IMR-90 (cell line): ENCODE measurements at regions not wholly inside any gene's neighbourhood (a gene's known extent, or its start where the extent isn't known, plus 50 kb on each side); places are given as distances from the start of the nearest gene placed in this dataset.

ENCODE experiments used
- ATAC-seq: fragments of 200-7000 bp; cut with Tn5 transposase; 2 replicates; pipeline ENCODE4 v1.9.1; 2020; ENCODE audit warnings: low read depth, mild to moderate bottlenecking, moderate library complexity
- BruUV-seq: library from RNA; stranded (reverse); fragments of 400-500 nt; replicated peaks from 2 replicates; lab custom pipeline; 2021; lab: Mats Ljungman, UMichigan
- CTCF ChIA-PET: fragments of 300-600 bp; formaldehyde crosslinking; extraction: SDS; loops from one replicate; lab custom pipeline; 2021; ENCODE audit warnings: antibody characterized with exemption; lab: Yijun Ruan, JAX
- POLR2A ChIA-PET: fragments of 300-600 bp; sonication (Branson Sonifier 250); formaldehyde crosslinking; loops from one replicate; lab custom pipeline; 2022; ENCODE audit warnings: antibody characterized with exemption; ENCODE audit not compliant: unreplicated experiment; lab: Charles Lee
- DNase-seq: peaks from one replicate; pipeline ENCODE4 v3.0.0; 2013
- H2AFZ ChIP-seq: replicated peaks from 2 replicates; pipeline ENCODE3; 2013; ENCODE audit warnings: low read length, mild to moderate bottlenecking; ENCODE audit not compliant: poor library complexity
- H2AK5ac ChIP-seq: 2 replicates; pipeline ENCODE4 v1.6.1; 2013; ENCODE audit warnings: low read depth, low read length, inconsistent platforms
- H2AK9ac ChIP-seq: replicated peaks from 2 replicates; pipeline ENCODE3; 2013; ENCODE audit warnings: mild to moderate bottlenecking, low read depth, low read length, moderate library complexity; ENCODE audit not compliant: poor library complexity
- H2BK120ac ChIP-seq: 2 replicates; pipeline ENCODE4 v1.6.1; 2013; ENCODE audit warnings: low read depth, low read length, inconsistent platforms
- H2BK15ac ChIP-seq: 3 replicates; pipeline ENCODE4 v1.6.1; 2013; ENCODE audit warnings: low read depth, low read length, inconsistent platforms
- H2BK20ac ChIP-seq: 2 replicates; pipeline ENCODE4 v1.6.1; 2013; ENCODE audit warnings: low read depth, mild to moderate bottlenecking, inconsistent platforms, low read length, moderate library complexity
- H2BK5ac ChIP-seq: 2 replicates; pipeline ENCODE4 v1.6.1; 2013; ENCODE audit warnings: mild to moderate bottlenecking, low read depth, low read length, inconsistent platforms; ENCODE audit not compliant: poor library complexity, severe bottlenecking
- H3K14ac ChIP-seq: replicated peaks from 2 replicates; pipeline ENCODE4 v1.6.1; 2013; ENCODE audit warnings: low read depth, low read length, inconsistent platforms
- H3K18ac ChIP-seq: 2 replicates; pipeline ENCODE4 v1.6.1; 2013; ENCODE audit warnings: low read depth, low read length, control low read depth
- H3K23ac ChIP-seq: 2 replicates; pipeline ENCODE4 v1.6.1; 2013; ENCODE audit warnings: low read depth, low read length, inconsistent platforms
- H3K27ac ChIP-seq: 2 replicates; pipeline ENCODE4 v1.5.1; 2013; ENCODE audit warnings: mild to moderate bottlenecking, control low read depth, low read length; ENCODE audit not compliant: insufficient read depth
- H3K27me3 ChIP-seq: 2 replicates; pipeline ENCODE4 v1.6.1; 2013; ENCODE audit warnings: low read length; ENCODE audit not compliant: control insufficient read depth, insufficient read depth
- H3K36me3 ChIP-seq: 2 replicates; pipeline ENCODE4 v1.6.1; 2013; ENCODE audit warnings: low read length, mixed read lengths; ENCODE audit not compliant: control insufficient read depth, insufficient read depth
- H3K4ac ChIP-seq: 2 replicates; pipeline ENCODE4 v1.6.1; 2013; ENCODE audit warnings: low read depth, low read length, inconsistent platforms
- H3K4me1 ChIP-seq: 2 replicates; pipeline ENCODE4 v1.6.1; 2013; ENCODE audit warnings: low read length, mixed read lengths; ENCODE audit not compliant: control insufficient read depth, insufficient read depth
- H3K4me2 ChIP-seq: 2 replicates; pipeline ENCODE4 v1.6.1; 2013; ENCODE audit warnings: low read depth, mild to moderate bottlenecking, control low read depth, low read length, moderate library complexity
- H3K4me3 ChIP-seq: 2 replicates; pipeline ENCODE4 v1.5.1; 2013; ENCODE audit warnings: low read depth, mild to moderate bottlenecking, control low read depth, low read length, moderate library complexity; ENCODE audit not compliant: insufficient read depth
- H3K56ac ChIP-seq: 2 replicates; pipeline ENCODE4 v1.6.1; 2013; ENCODE audit warnings: low read length, inconsistent platforms; ENCODE audit not compliant: insufficient read depth; ENCODE audit errors: extremely low read depth
- H3K79me1 ChIP-seq, 2 experiments: 2 replicates each; pipeline ENCODE4 v1.6.1; 2013; ENCODE audit warnings: low read length in 2 of 2, inconsistent platforms in 1 of 2, low read depth in 1 of 2
- H3K9ac ChIP-seq: 2 replicates; pipeline ENCODE4 v1.6.1; 2013; ENCODE audit warnings: low read depth, low read length, control low read depth
- H3K9me1 ChIP-seq: 2 replicates; pipeline ENCODE4 v1.6.1; 2013; ENCODE audit warnings: low read length, inconsistent platforms; ENCODE audit not compliant: insufficient read depth
- H3K9me3 ChIP-seq: 2 replicates; pipeline ENCODE4 v1.6.1; 2013; ENCODE audit warnings: low read length; ENCODE audit not compliant: control insufficient read depth, insufficient read depth
- H4K20me1 ChIP-seq: 2 replicates; pipeline ENCODE4 v1.6.1; 2013; ENCODE audit warnings: low read length, inconsistent platforms; ENCODE audit not compliant: insufficient read depth
- H4K5ac ChIP-seq: 2 replicates; pipeline ENCODE4 v1.6.1; 2013; ENCODE audit warnings: mild to moderate bottlenecking, low read depth, low read length, control low read depth
- H4K8ac ChIP-seq, 2 experiments: 2 replicates each; pipeline ENCODE4 v1.6.1; 2013; ENCODE audit warnings: low read depth in 2 of 2, low read length in 2 of 2, control low read depth in 1 of 2, inconsistent platforms in 1 of 2
- H4K91ac ChIP-seq: 2 replicates; pipeline ENCODE4 v1.6.1; 2013; ENCODE audit warnings: low read depth, low read length, inconsistent platforms; ENCODE audit not compliant: insufficient read depth
- CEBPB ChIP-seq: IDR thresholded peaks from 2 replicates; pipeline ENCODE4 v1.6.1; 2012; ENCODE audit warnings: low read depth, low read length, improper control_type of control experiment
- CHD1 ChIP-seq: IDR thresholded peaks from 2 replicates; pipeline ENCODE4 v1.6.1; 2012; ENCODE audit warnings: low read depth, low read length, improper control_type of control experiment
- CTCF ChIP-seq: conservative IDR thresholded peaks from 2 replicates; pipeline ENCODE4 v1.5.1; 2012; ENCODE audit warnings: mild to moderate bottlenecking, low read depth, low read length, improper control_type of control experiment
- MAFK ChIP-seq: IDR thresholded peaks from 2 replicates; pipeline ENCODE4 v1.6.1; 2012; ENCODE audit warnings: low read depth, low read length, improper control_type of control experiment
- MAZ ChIP-seq: IDR thresholded peaks from 2 replicates; pipeline ENCODE4 v1.6.1; 2012; ENCODE audit warnings: low read depth, mild to moderate bottlenecking, low read length, improper control_type of control experiment, moderate library complexity, borderline replicate concordance
- MXI1 ChIP-seq: IDR thresholded peaks from 2 replicates; pipeline ENCODE4 v1.6.1; 2012; ENCODE audit warnings: low read depth, mild to moderate bottlenecking, low read length, moderate library complexity, borderline replicate concordance
- NFE2L2 ChIP-seq: fragments of 150-350 bp; IDR thresholded peaks from 2 replicates; pipeline ENCODE4 v1.6.1; 2016; ENCODE audit warnings: low read depth, mild to moderate bottlenecking, low read length
- POLR2A ChIP-seq: IDR thresholded peaks from 2 replicates; pipeline ENCODE4 v1.6.1; 2012; ENCODE audit warnings: mild to moderate bottlenecking, low read depth, low read length
- RCOR1 ChIP-seq: IDR thresholded peaks from 2 replicates; pipeline ENCODE4 v1.6.1; 2012; ENCODE audit warnings: mild to moderate bottlenecking, low read length, improper control_type of control experiment; ENCODE audit not compliant: insufficient replicate concordance
- RFX5 ChIP-seq: IDR thresholded peaks from 2 replicates; pipeline ENCODE4 v1.8.0; 2012; ENCODE audit warnings: low read depth, mild to moderate bottlenecking, low read length, moderate library complexity
- WGBS, 2 experiments: methylation state at CpG; one replicate each; pipeline versions ENCODE4 v1.1.5 to v1.1.7; 2013; ENCODE audit warnings: missing lambda C conversion rate in 2 of 2; ENCODE audit not compliant: insufficient read length in 1 of 2; ENCODE audit errors: extremely low coverage in 2 of 2; 5-methylcytosine and 5-hydroxymethylcytosine counted together
- dilution Hi-C: fragments of 300-500 bp; cut with HindIII; formaldehyde crosslinking; loops from one replicate; pipeline ENCODE4 v1.14.3; 2018; ENCODE audit warnings: low sequenced_read_pairs; ENCODE audit not compliant: unreplicated experiment
- in situ Hi-C: fragments of 300-500 bp; cut with MboI; formaldehyde crosslinking; loops from 3 replicates; pipeline ENCODE4 v1.14.3; 2019; ENCODE audit warnings: low sequenced_read_pairs, inconsistent platforms, mixed read lengths
- intact Hi-C: fragments of 100-400 bp; cut with micrococcal nuclease; formaldehyde crosslinking; loops from 2 replicates; pipeline ENCODE4 v1.10.0; 2022
- TF ChIP-seq, protein P1 (sequence below): fragments of 150-350 bp; IDR thresholded peaks from 2 replicates; pipeline ENCODE4 v1.6.1; 2017; ENCODE audit warnings: mild to moderate bottlenecking, antibody characterized with exemption, low read length, low read depth
- TF ChIP-seq, protein P2 (sequence below): fragments of 150-350 bp; IDR thresholded peaks from 2 replicates; pipeline ENCODE4 v1.6.1; 2016; ENCODE audit warnings: low read depth, mild to moderate bottlenecking, low read length, moderate library complexity, borderline replicate concordance

DNA sequence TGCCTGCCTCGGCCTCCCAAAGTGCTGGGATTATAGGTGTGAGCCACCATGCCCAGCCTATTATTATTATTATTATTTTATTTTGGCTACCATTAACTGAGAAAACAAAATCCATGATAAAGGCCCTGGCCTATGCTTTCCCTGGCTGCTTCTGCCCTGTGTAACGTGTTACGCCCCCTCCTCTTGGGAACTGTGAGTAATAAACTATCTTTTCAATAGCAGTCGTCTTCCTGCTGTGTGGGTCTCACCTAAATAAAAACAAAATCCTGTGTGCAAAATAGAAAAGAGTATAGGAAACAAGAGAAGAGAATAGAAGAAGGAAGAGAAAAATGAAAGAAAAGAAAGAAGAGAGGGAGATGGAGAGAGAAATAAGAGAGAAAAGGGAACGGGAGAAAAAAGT is 237.0 kb downstream of the MIAT start:
- H3K36me3 ChIP-seq, result no peaks in the 10 kb centered on the region
- H4K8ac ChIP-seq, result no peak overlapping the region; a peak in 1 of 4 replicates
- H3K4me1 ChIP-seq, result peaks cover 27% of the 10 kb centered on the region
- dilution Hi-C loops (no loop called here), intact Hi-C loops (loop anchor here (5.0 to 10.0 kb wide), 3 partner anchors 220 to 970 kb away; partner anchors contain the start of gene MN1), in situ Hi-C loops (no loop called here)
- no peak overlapping the region for H3K23ac ChIP-seq
- DNase-seq (peak; percentile 18), ATAC-seq (no peak)
- 0 out of 3 replicates have a peak overlapping the region, but pooled peaks have one; percentile 89 for H2BK15ac ChIP-seq
- 0 out of 2 replicates have a peak overlapping the region, but pooled peaks have one; percentile 20 for H2AK5ac ChIP-seq
- H2BK20ac ChIP-seq, result peak overlapping the region; percentile 32; the same call in 1 of the 2 replicates
- TF ChIP-seq RCOR1 (no peak), CHD1 (no peak), CTCF (no peak), MAZ (no peak), NFE2L2 (no peak), MAFK (no peak), POLR2A (no peak), CEBPB (no peak), MXI1 (no peak), RFX5 (no peak)
- TF ChIP-seq, protein P1, sequence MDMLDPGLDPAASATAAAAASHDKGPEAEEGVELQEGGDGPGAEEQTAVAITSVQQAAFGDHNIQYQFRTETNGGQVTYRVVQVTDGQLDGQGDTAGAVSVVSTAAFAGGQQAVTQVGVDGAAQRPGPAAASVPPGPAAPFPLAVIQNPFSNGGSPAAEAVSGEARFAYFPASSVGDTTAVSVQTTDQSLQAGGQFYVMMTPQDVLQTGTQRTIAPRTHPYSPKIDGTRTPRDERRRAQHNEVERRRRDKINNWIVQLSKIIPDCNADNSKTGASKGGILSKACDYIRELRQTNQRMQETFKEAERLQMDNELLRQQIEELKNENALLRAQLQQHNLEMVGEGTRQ, result no peak
- TF ChIP-seq, protein P2, sequence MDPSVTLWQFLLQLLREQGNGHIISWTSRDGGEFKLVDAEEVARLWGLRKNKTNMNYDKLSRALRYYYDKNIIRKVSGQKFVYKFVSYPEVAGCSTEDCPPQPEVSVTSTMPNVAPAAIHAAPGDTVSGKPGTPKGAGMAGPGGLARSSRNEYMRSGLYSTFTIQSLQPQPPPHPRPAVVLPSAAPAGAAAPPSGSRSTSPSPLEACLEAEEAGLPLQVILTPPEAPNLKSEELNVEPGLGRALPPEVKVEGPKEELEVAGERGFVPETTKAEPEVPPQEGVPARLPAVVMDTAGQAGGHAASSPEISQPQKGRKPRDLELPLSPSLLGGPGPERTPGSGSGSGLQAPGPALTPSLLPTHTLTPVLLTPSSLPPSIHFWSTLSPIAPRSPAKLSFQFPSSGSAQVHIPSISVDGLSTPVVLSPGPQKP, result no peak
- 77 to 92% methylated on average over 1 of the region's 5 CpGs for WGBS, 2 experiments
- peaks cover 13% of the 10 kb centered on the region for H3K9me1 ChIP-seq
- H3K18ac ChIP-seq, result peak overlapping the region; percentile 66
- CTCF ChIA-PET, result no interaction called here
- peaks cover 4% of the 10 kb centered on the region; the same call in 1 of the 2 replicates for H4K20me1 ChIP-seq
- no peak overlapping the region for H3K9ac ChIP-seq
- H3K9me3 ChIP-seq, result no peaks in the 10 kb centered on the region
- H4K91ac ChIP-seq, result peak overlapping the region; percentile 89; the same call in 1 of the 2 replicates
- H3K4me3 ChIP-seq, result no peak overlapping the region
- peak overlapping the region; percentile 14; the same call in 1 of the 2 replicates for H3K56ac ChIP-seq
- peak overlapping the region; percentile 79 for H3K4ac ChIP-seq
- peak overlapping the region; percentile 13; the same call in 1 of the 2 replicates for H3K27ac ChIP-seq
- H2BK120ac ChIP-seq, result peak overlapping the region; percentile 79
- peak overlapping the region; percentile 71 for H3K14ac ChIP-seq
- H3K4me2 ChIP-seq, result no peak overlapping the region; the same call in 1 of the 2 replicates
- H3K79me1 ChIP-seq, result no peaks in the 10 kb centered on the region
- peaks cover 6% of the 10 kb centered on the region; the same call in 1 of the 2 replicates for H3K27me3 ChIP-seq
- no peak overlapping the region for H2AFZ ChIP-seq
- peak overlapping the region; percentile 55 for H2BK5ac ChIP-seq
- BruUV-seq, result no TSS peak
- H2AK9ac ChIP-seq, result no peak overlapping the region
- POLR2A ChIA-PET, result no interaction called here
- H4K5ac ChIP-seq, result no peak overlapping the region; the same call in 1 of the 2 replicates
